ENCODE measurements at regions not wholly inside any gene's neighbourhood (a gene's known extent, or its start where the extent isn't known, plus 50 kb on each side); places are given as distances from the start of the nearest gene placed in this dataset.

DNA sequence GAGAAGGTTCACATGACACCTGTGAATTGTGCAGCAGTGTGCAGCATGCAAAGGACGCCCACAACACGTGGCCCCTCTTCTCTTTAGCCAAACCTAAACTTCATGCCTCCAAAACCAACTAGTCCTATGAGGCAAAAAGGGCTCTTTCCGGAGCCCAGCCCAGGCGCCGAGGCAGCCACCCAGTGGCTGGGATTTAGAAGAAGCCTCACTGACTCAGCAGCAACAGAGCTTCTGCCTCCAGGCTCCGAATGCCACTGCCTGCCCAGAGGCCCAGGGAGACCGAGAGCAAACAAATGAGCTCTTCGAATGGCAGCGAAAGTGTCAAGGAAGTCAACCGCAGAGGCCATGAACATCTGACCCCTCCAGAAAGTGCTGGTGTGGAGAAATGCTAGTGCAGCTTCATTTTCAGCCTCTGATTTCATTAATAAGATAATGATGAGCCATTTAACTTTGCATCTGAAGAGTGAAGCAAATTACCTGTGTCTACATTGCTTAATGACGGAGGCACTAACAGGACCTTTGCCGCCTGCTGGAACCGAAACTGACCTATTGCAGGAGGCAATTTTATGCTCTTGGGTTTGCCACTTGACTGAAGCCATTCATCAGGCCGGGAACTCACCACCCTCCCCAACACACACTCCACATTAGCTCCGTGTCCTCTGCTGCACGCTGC lies 157.7 kb upstream of the RPL38 start:
- no peak overlapping the region for H3K9ac ChIP-seq (ENCODE audit: insufficient read depth in 1 of 2, low read length in 2 of 2)
- H3K4me3 ChIP-seq = no peak overlapping the region
- 50 to 68% methylated on average over 16 of the region's 16 CpGs for WGBS, 2 donors
- no peak for ATAC-seq (ENCODE audit: insufficient read depth, low FRiP score)
- H3K36me3 ChIP-seq (ENCODE audit: control insufficient read depth in 4 of 4, insufficient read depth in 4 of 4, low read length in 4 of 4) = no peaks in the 10 kb centered on the region
- H3K9me3 ChIP-seq (ENCODE audit: control insufficient read depth in 4 of 4, insufficient read depth in 3 of 4, low read length in 3 of 4) = no peaks in the 10 kb centered on the region
- H3K4me1 ChIP-seq (ENCODE audit: control insufficient read depth in 5 of 5, insufficient read depth in 5 of 5, low read length in 5 of 5) = peaks cover 0 to 5% (median 0%) of the 10 kb centered on the region in 5 donors
- H3K27ac ChIP-seq (ENCODE audit: low read depth in 1 of 2, low read length in 1 of 2) = no peak overlapping the region
- peaks cover 0 to 3% (median 2%) of the 10 kb centered on the region in 3 donors for H3K27me3 ChIP-seq (ENCODE audit: control insufficient read depth in 3 of 3, insufficient read depth in 3 of 3, low read length in 2 of 3)
- DNase-seq = no peak
- TF ChIP-seq, protein P1, sequence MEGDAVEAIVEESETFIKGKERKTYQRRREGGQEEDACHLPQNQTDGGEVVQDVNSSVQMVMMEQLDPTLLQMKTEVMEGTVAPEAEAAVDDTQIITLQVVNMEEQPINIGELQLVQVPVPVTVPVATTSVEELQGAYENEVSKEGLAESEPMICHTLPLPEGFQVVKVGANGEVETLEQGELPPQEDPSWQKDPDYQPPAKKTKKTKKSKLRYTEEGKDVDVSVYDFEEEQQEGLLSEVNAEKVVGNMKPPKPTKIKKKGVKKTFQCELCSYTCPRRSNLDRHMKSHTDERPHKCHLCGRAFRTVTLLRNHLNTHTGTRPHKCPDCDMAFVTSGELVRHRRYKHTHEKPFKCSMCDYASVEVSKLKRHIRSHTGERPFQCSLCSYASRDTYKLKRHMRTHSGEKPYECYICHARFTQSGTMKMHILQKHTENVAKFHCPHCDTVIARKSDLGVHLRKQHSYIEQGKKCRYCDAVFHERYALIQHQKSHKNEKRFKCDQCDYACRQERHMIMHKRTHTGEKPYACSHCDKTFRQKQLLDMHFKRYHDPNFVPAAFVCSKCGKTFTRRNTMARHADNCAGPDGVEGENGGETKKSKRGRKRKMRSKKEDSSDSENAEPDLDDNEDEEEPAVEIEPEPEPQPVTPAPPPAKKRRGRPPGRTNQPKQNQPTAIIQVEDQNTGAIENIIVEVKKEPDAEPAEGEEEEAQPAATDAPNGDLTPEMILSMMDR (IDR thresholded peaks at IDR 0.05; ENCODE audit: control extremely low read depth, extremely low read depth) = no peak

DNA sequence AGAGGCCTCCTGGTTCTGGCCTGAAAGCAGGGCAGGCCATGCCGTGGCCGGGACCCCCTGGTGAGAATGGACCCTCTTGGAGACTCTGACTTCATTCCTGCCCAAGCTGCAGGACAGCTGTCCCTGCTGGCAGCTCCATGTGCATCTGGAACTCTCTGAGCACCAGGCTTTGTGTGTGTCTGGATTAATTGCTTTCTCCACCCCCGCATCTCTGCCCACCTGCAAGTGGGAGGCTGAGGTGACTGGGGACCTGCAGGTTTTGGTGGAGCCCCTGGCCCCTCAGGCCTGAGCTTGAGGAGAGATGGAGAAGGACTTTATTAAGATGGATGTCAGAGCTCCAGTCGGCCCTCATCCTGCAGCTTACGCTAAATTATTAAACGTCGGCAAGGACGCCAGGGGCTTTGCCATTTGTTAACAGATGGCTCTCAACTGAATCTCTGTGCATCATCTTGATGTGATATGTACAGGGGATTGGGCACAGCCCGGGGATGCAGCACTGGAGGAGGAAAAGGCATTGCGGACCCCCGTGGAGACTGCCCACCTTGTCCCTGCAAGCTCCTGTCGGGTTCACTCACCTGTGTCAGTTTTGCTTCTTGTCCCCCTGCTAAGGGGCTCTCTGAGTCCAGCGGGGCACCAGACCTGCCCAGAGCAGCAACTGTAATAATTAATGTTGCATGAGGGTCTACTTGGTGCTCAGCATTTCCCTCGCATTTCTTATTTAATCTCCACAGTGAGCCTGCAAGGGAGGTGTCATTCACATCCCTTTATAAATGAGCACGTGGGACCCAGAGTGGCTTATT lies 154.1 kb upstream of the RPL38 start:
- no peaks in the 10 kb centered on the region for H3K9me3 ChIP-seq (ENCODE audit: control insufficient read depth in 4 of 4, insufficient read depth in 3 of 4, low read length in 3 of 4)
- TF ChIP-seq, protein P1 (IDR thresholded peaks at IDR 0.05; ENCODE audit: control extremely low read depth, extremely low read depth) = no peak
- no peak overlapping the region for H3K4me3 ChIP-seq
- 81 to 85% methylated on average over 15 of the region's 15 CpGs for WGBS, 2 donors
- H3K27ac ChIP-seq (ENCODE audit: low read depth in 1 of 2, low read length in 1 of 2) = no peak overlapping the region
- no peaks in the 10 kb centered on the region for H3K36me3 ChIP-seq (ENCODE audit: control insufficient read depth in 4 of 4, insufficient read depth in 4 of 4, low read length in 4 of 4)
- peaks cover 0 to 20% (median 5%) of the 10 kb centered on the region in 3 donors for H3K27me3 ChIP-seq (ENCODE audit: control insufficient read depth in 3 of 3, insufficient read depth in 3 of 3, low read length in 2 of 3)
- H3K9ac ChIP-seq (ENCODE audit: insufficient read depth in 1 of 2, low read length in 2 of 2) = no peak overlapping the region
- no peak for ATAC-seq (ENCODE audit: insufficient read depth, low FRiP score)
- no peak for DNase-seq
- H3K4me1 ChIP-seq (ENCODE audit: control insufficient read depth in 5 of 5, insufficient read depth in 5 of 5, low read length in 5 of 5) = peaks cover 0 to 5% (median 0%) of the 10 kb centered on the region in 5 donors

DNA sequence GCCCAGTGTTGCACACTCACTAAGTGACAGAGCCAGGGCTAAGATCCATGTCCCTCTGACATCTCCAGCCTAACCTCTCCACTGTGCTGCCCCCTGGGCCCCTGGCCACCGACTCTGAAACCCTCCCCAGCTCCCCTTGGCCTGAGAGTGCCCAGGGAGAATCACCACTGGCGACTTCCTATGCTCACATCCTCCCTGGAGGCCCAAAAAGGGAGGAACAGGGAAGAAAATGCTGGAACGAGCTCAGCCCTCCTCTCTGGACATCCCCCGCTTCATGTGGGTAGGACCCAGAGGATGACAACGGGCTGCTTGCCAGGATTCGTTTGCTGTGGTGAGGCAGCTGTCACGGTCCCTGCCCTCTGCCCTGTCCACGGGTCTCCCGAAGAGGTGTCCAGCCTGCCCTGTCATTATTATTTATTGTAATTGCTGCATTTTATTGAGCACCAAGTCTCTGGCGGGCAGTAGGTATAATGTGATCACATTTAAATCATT lies 153.5 kb upstream of the RPL38 start:
- H3K27me3 ChIP-seq (ENCODE audit: control insufficient read depth in 3 of 3, insufficient read depth in 3 of 3, low read length in 2 of 3) = peaks cover 0 to 21% (median 5%) of the 10 kb centered on the region in 3 donors
- H3K4me3 ChIP-seq = no peak overlapping the region
- ATAC-seq (ENCODE audit: insufficient read depth, low FRiP score) (no peak), DNase-seq (peak in 1 of 3 donors; percentile 12)
- TF ChIP-seq, protein P1 (IDR thresholded peaks at IDR 0.05; ENCODE audit: control extremely low read depth, extremely low read depth) = no peak
- no peaks in the 10 kb centered on the region for H3K36me3 ChIP-seq (ENCODE audit: control insufficient read depth in 4 of 4, insufficient read depth in 4 of 4, low read length in 4 of 4)
- H3K4me1 ChIP-seq (ENCODE audit: control insufficient read depth in 5 of 5, insufficient read depth in 5 of 5, low read length in 5 of 5) = peaks cover 0 to 5% (median 0%) of the 10 kb centered on the region in 5 donors
- no peaks in the 10 kb centered on the region for H3K9me3 ChIP-seq (ENCODE audit: control insufficient read depth in 4 of 4, insufficient read depth in 3 of 4, low read length in 3 of 4)
- H3K9ac ChIP-seq (ENCODE audit: insufficient read depth in 1 of 2, low read length in 2 of 2) = no peak overlapping the region
- H3K27ac ChIP-seq (ENCODE audit: low read depth in 1 of 2, low read length in 1 of 2) = no peak overlapping the region
- 47 to 68% methylated on average over 10 of the region's 10 CpGs for WGBS, 2 donors

Measured in lung (tissue), 11 donors.